ELF-1 (cell line): ENCODE measurements at regions not wholly inside any gene's neighbourhood (a gene's known extent, or its start where the extent isn't known, plus 50 kb on each side); places are given as distances from the start of the nearest gene placed in this dataset.

Source experiments
- DNase-seq: peaks from one replicate; pipeline ENCODE4 v3.0.0-alpha.2; 2016; ENCODE audit warnings: low read depth, low spot score

DNA sequence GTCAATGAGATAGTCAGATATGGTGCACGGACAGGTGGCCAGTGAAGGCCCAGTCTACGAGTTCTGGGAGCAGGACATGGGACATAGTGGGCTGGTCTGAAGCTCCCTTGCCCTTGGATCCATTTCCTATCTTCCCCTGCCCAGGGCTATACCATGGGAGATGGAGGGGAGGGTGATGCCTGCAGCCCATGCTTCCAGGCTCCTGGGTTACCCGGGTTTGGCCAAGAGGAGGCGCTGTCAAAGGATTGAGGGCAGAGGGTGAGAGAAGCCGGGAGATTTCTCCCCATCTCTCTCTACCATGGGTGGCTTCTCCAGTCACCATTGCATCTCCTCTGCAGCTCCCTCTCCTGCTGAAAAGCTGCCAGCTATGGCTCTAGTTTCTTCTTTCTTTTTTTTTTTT lies 52.8 kb upstream of the LHX5 start:
- DNase-seq = no peak

GRCh38 chr12:113521708-113522107 lies 50.0 kb upstream of the LHX5 start:
- no peak for DNase-seq
